ENCODE measurements at regions not wholly inside any gene's neighbourhood (a gene's known extent, or its start where the extent isn't known, plus 50 kb on each side); places are given as distances from the start of the nearest gene placed in this dataset.

DNA sequence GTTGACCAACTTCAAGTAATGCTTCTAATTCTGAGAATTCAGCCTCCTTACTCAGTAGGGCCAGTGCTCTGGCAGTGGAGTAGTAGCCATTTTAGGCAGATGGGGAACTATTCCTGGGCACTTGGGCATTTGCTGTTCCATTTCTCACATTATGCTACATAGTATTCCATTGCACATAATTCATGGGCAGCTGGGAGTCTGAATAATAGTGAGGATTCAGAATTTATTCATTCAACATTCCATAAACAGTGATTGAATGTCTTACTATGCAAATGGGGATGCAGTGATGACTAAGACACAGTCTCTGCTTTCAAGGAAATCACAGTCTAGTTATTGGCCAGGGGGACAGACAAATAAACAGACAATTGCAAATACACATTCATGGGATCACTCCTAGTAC lies 301.0 kb upstream of the KCNN2 start:
- DNase-seq (ENCODE audit: low spot score in 2 of 2): no peak
- TF ChIP-seq POLR2A (IDR thresholded peaks at IDR 0.05): no peak
- TF ChIP-seq POLR2AphosphoS5 (IDR thresholded peaks at IDR 0.05): no peak
- TF ChIP-seq, protein P1, sequence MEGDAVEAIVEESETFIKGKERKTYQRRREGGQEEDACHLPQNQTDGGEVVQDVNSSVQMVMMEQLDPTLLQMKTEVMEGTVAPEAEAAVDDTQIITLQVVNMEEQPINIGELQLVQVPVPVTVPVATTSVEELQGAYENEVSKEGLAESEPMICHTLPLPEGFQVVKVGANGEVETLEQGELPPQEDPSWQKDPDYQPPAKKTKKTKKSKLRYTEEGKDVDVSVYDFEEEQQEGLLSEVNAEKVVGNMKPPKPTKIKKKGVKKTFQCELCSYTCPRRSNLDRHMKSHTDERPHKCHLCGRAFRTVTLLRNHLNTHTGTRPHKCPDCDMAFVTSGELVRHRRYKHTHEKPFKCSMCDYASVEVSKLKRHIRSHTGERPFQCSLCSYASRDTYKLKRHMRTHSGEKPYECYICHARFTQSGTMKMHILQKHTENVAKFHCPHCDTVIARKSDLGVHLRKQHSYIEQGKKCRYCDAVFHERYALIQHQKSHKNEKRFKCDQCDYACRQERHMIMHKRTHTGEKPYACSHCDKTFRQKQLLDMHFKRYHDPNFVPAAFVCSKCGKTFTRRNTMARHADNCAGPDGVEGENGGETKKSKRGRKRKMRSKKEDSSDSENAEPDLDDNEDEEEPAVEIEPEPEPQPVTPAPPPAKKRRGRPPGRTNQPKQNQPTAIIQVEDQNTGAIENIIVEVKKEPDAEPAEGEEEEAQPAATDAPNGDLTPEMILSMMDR (IDR thresholded peaks at IDR 0.05): no peak
- Histone ChIP-seq H3K4me1 (no peaks in the 10 kb centered on the region), H3K36me3 (no peaks in the 10 kb centered on the region), H3K27me3 (peaks cover 0 to 20% of the 10 kb centered on the region in 2 donors), H3K9me3 (no peaks in the 10 kb centered on the region), H3K4me3 (no peak overlapping the region), H3K27ac (no peak overlapping the region)
- intact Hi-C loops (cut with DNase I; ENCODE audit: low total_unique reads): no loop called here

DNA sequence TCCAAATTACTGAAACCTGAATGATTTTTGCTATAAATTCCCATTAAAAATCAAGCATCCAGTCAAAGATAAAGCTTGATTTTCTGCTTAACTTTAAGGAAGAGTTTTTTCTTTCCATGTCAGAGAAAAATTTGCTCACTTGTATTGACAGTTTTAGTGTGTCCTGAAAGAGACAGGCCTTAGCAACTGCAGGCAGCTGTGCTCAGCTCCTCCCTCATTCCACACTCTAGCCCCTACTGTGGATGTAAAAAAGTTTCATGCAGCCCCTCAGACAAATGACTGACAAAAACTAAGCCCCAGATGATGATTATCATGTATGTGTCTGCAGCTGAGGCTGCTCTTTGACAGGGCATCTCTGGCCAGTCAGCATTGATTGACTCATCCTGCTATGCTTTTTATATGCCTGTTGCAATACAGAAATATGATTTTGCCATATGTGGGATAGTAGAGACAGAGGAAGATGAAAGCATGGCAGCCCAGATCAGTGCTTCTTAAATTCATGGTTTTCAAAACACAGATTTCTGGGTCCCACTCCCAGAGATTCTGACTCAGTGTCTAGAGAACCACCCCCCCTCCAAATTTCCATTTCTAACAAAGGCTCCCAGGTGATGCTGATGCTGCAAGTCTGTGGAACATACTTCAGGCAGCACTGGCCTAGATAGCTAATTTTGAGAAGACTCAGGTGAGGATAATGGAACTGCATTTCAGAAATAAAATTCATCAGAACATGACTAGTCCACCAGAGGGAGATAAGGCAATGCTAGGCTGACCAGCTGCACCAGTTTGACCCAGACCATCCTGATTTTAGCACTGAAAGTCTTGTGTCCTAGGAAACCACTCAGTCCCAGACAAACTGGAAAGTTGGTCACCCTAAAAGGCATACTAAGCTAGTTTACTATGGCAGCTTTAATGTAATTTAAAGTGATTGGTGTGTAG lies 298.7 kb upstream of the KCNN2 start:
- Histone ChIP-seq H3K27ac (no peak overlapping the region), H3K4me3 (no peak overlapping the region), H3K36me3 (no peaks in the 10 kb centered on the region), H3K9me3 (no peaks in the 10 kb centered on the region), H3K27me3 (peaks cover 0 to 5% of the 10 kb centered on the region in 2 donors), H3K4me1 (no peaks in the 10 kb centered on the region)
- DNase-seq (ENCODE audit: low spot score in 2 of 2): no peak
- intact Hi-C loops (cut with DNase I; ENCODE audit: low total_unique reads): no loop called here
- TF ChIP-seq POLR2AphosphoS5 (IDR thresholded peaks at IDR 0.05): no peak
- no peak for TF ChIP-seq POLR2A (IDR thresholded peaks at IDR 0.05)
- TF ChIP-seq, protein P1 (IDR thresholded peaks at IDR 0.05): no peak

DNA sequence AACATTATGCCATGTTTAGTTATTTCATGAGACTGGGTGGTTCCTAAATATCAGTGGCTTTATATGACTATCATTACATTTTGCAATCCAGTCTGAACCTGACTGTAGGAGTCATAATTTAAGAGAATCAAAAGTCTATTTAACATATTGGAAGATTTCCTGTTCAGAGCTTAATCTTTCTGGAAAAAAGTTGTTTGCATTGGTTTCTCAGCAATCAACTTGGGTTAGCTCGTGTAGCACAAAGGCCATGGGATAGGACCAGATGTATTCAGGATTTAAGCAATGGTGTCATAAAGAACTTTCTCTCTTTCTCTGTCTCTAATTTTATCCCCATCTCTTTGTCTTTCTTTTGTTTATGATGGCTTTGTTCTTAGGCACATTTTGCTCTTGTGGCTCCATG lies 296.0 kb upstream of the KCNN2 start:
- Histone ChIP-seq H3K36me3 (no peaks in the 10 kb centered on the region), H3K4me1 (no peaks in the 10 kb centered on the region), H3K9me3 (no peaks in the 10 kb centered on the region), H3K27me3 (no peaks in the 10 kb centered on the region), H3K4me3 (no peak overlapping the region), H3K27ac (no peak overlapping the region)
- intact Hi-C loops (cut with DNase I; ENCODE audit: low total_unique reads): no loop called here
- no peak for DNase-seq (ENCODE audit: low spot score in 2 of 2)
- TF ChIP-seq POLR2A (IDR thresholded peaks at IDR 0.05): no peak
- TF ChIP-seq, protein P1 (IDR thresholded peaks at IDR 0.05): no peak
- no peak for TF ChIP-seq POLR2AphosphoS5 (IDR thresholded peaks at IDR 0.05)

DNA sequence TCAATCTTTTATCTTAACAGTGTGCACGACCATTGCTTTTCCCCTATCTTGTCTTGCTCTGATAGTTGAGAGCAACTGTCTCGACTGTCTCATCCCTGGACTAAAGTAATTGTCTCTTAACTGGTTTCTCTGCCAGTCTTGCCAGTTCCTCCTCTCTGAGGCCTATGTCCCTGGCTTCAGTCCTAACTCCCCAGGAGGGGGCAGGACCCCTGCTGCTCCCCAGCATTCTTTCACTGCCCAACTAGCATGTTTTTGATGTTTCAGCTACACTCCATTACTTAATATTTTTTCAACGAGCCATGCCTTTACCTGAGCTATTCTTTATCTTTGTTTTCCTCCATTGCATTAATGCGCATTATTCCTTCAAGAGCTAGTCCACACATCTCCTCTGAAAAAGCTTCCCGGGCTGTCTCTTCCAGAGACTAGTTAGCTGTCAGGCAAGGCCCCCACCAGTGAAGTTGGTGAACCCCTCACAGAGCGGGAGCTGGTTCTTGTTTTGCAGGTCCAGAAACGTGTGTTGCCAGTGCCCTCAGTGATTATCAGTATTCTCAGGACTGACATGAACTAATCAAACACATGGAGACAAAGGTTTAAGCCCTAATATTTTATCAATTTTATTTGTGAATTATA lies 291.7 kb upstream of the KCNN2 start:
- DNase-seq (ENCODE audit: low spot score in 2 of 2): no peak
- no peaks in the 10 kb centered on the region for H3K4me1 ChIP-seq
- TF ChIP-seq POLR2A (IDR thresholded peaks at IDR 0.05) (no peak), POLR2AphosphoS5 (IDR thresholded peaks at IDR 0.05) (no peak)
- TF ChIP-seq, protein P1 (IDR thresholded peaks at IDR 0.05): no peak
- H3K27me3 ChIP-seq: no peaks in the 10 kb centered on the region
- no peaks in the 10 kb centered on the region for H3K9me3 ChIP-seq
- no peak overlapping the region for H3K27ac ChIP-seq
- H3K4me3 ChIP-seq: no peak overlapping the region
- intact Hi-C loops (cut with DNase I; ENCODE audit: low total_unique reads): no loop called here
- H3K36me3 ChIP-seq: no peaks in the 10 kb centered on the region

DNA sequence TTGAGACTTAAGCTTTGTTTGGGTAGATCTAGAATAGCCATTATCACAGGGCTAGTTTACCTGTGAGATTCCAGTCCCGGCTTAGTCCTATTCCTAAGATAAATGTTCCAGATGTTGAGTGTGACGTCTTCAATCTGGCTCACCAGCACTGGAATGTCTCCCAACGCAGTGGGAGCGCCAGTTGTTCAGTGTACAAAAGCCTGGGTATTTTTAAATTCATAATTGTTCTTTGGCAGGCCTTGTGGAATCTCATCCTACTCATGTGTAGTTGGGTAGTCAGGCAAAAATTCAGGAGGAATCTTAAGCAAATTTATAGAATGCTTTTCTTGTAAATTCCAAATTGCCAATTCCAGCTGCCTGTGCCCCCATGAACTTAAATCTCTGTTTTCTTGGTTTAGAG lies 272.6 kb upstream of the KCNN2 start:
- intact Hi-C loops (cut with DNase I; ENCODE audit: low total_unique reads): no loop called here
- Histone ChIP-seq H3K27me3 (no peaks in the 10 kb centered on the region), H3K4me1 (no peaks in the 10 kb centered on the region), H3K9me3 (peaks cover 9 to 17% of the 10 kb centered on the region in 2 donors), H3K27ac (no peak overlapping the region), H3K36me3 (no peaks in the 10 kb centered on the region), H3K4me3 (no peak overlapping the region)
- no peak for TF ChIP-seq POLR2AphosphoS5 (IDR thresholded peaks at IDR 0.05)
- TF ChIP-seq, protein P1 (IDR thresholded peaks at IDR 0.05): no peak
- TF ChIP-seq POLR2A (IDR thresholded peaks at IDR 0.05): no peak
- DNase-seq (ENCODE audit: low spot score in 2 of 2): no peak

Data from breast epithelium (tissue), 4 donors.